ENCODE measurements at regions not wholly inside any gene's neighbourhood (a gene's known extent, or its start where the extent isn't known, plus 50 kb on each side); places are given as distances from the start of the nearest gene placed in this dataset.

GRCh38 chr14:85182282-85182681, 347.7 kb upstream of the FLRT2 start (continued):
- TF ChIP-seq PRDM10 (tag by site-specific recombination; IDR thresholded peaks at IDR 0.05) (no peak), WT1 (tag by site-specific recombination; IDR thresholded peaks at IDR 0.05) (no peak)

GRCh38 chr14:85186082-85186481, 343.9 kb upstream of the FLRT2 start:
- TF ChIP-seq ZNF791 (tag by site-specific recombination; IDR thresholded peaks at IDR 0.05): no peak
- TF ChIP-seq ZNF561 (tag by site-specific recombination; IDR thresholded peaks at IDR 0.05; ENCODE audit: borderline replicate concordance): no peak
- TF ChIP-seq ZNF280C (tag by site-specific recombination; IDR thresholded peaks at IDR 0.05): no peak
- no peak for TF ChIP-seq ZNF658 (tag by site-specific recombination; IDR thresholded peaks at IDR 0.05)
- TF ChIP-seq ZNF132 (tag by site-specific recombination; IDR thresholded peaks at IDR 0.05; ENCODE audit: borderline replicate concordance): no peak
- no peak for TF ChIP-seq ATF2 (tag by site-specific recombination; IDR thresholded peaks at IDR 0.05; ENCODE audit: low read depth)
- Histone ChIP-seq H3K9me3 (ENCODE audit: control insufficient read depth, insufficient read depth, low read depth, low read length) (no peaks in the 10 kb centered on the region), H3K4me3 (ENCODE audit: low read depth, low read length) (no peak overlapping the region), H3K4me1 (ENCODE audit: control insufficient read depth, insufficient read depth, low read length) (no peaks in the 10 kb centered on the region), H3K36me3 (ENCODE audit: control insufficient read depth in 2 of 2, insufficient read depth in 1 of 2, low read length in 2 of 2) (no peaks in the 10 kb centered on the region), H3K27ac (ENCODE audit: extremely low read depth, low read depth, low read length) (no peak overlapping the region)
- CTCF ChIA-PET: interaction anchor here (0.7 kb wide), 1 partner anchor 1721 kb away, joined by 3 read pairs; no protein-coding TSS in a partner anchor
- POLR2A ChIA-PET: no interaction called here

GRCh38 chr14:85187521-85187920, 342.4 kb upstream of the FLRT2 start:
- H3K9me3 ChIP-seq (ENCODE audit: control insufficient read depth, insufficient read depth, low read depth, low read length): no peaks in the 10 kb centered on the region
- H3K27ac ChIP-seq (ENCODE audit: extremely low read depth, low read depth, low read length): no peak overlapping the region
- POLR2A ChIA-PET: no interaction called here
- no peaks in the 10 kb centered on the region for H3K36me3 ChIP-seq (ENCODE audit: control insufficient read depth in 2 of 2, insufficient read depth in 1 of 2, low read length in 2 of 2)
- CTCF ChIA-PET: no interaction called here
- TF ChIP-seq ZNF280D (tag by site-specific recombination; IDR thresholded peaks at IDR 0.05): no peak
- TF ChIP-seq ZNF302 (tag by site-specific recombination; IDR thresholded peaks at IDR 0.05; ENCODE audit: low read depth): no peak
- TF ChIP-seq OSR2 (tag by site-specific recombination; IDR thresholded peaks at IDR 0.05): no peak
- no peak for TF ChIP-seq ZNF501 (tag by site-specific recombination; IDR thresholded peaks at IDR 0.05)
- TF ChIP-seq ZFP69B (tag by site-specific recombination; IDR thresholded peaks at IDR 0.05): no peak
- TF ChIP-seq GFI1B (tag by site-specific recombination; IDR thresholded peaks at IDR 0.05): no peak
- no peak for TF ChIP-seq ZBTB1 (tag by site-specific recombination; IDR thresholded peaks at IDR 0.05)
- TF ChIP-seq ZBTB17 (tag by site-specific recombination; IDR thresholded peaks at IDR 0.05): no peak
- no peak for TF ChIP-seq ZNF610 (tag by site-specific recombination; IDR thresholded peaks at IDR 0.05; ENCODE audit: borderline replicate concordance)
- TF ChIP-seq MEIS1 (CRISPR knock-in tag; IDR thresholded peaks at IDR 0.05; ENCODE audit: borderline replicate concordance): no peak
- TF ChIP-seq ZNF639 (tag by site-specific recombination; IDR thresholded peaks at IDR 0.05): no peak
- no peak for TF ChIP-seq ZNF248 (tag by site-specific recombination; IDR thresholded peaks at IDR 0.05)
- H3K4me1 ChIP-seq (ENCODE audit: control insufficient read depth, insufficient read depth, low read length): no peaks in the 10 kb centered on the region
- no peak overlapping the region for H3K4me3 ChIP-seq (ENCODE audit: low read depth, low read length)
